GM13976 (cell line): ENCODE measurements at regions not wholly inside any gene's neighbourhood (a gene's known extent, or its start where the extent isn't known, plus 50 kb on each side); places are given as distances from the start of the nearest gene placed in this dataset.

Source experiments
- DNase-seq: peaks from one replicate; pipeline ENCODE4 v3.0.0; 2012; ENCODE audit warnings: low spot score
- in situ Hi-C: fragments of 300-500 bp; cut with MboI; formaldehyde crosslinking; loops from one replicate; pipeline ENCODE4 v1.12.0; 2022; ENCODE audit warnings: low sequenced_read_pairs, mixed read lengths, inconsistent platforms; ENCODE audit not compliant: unreplicated experiment
- TF ChIP-seq, protein P1 (sequence below): IDR thresholded peaks from 2 replicates; pipeline ENCODE4 v1.5.1; 2012; ENCODE audit warnings: borderline replicate concordance, mild to moderate bottlenecking; ENCODE audit not compliant: insufficient read depth; ENCODE audit errors: extremely low read depth, missing control alignments, control extremely low read depth

- in situ Hi-C loops: no loop called here
- DNase-seq: no peak
- TF ChIP-seq, protein P1, sequence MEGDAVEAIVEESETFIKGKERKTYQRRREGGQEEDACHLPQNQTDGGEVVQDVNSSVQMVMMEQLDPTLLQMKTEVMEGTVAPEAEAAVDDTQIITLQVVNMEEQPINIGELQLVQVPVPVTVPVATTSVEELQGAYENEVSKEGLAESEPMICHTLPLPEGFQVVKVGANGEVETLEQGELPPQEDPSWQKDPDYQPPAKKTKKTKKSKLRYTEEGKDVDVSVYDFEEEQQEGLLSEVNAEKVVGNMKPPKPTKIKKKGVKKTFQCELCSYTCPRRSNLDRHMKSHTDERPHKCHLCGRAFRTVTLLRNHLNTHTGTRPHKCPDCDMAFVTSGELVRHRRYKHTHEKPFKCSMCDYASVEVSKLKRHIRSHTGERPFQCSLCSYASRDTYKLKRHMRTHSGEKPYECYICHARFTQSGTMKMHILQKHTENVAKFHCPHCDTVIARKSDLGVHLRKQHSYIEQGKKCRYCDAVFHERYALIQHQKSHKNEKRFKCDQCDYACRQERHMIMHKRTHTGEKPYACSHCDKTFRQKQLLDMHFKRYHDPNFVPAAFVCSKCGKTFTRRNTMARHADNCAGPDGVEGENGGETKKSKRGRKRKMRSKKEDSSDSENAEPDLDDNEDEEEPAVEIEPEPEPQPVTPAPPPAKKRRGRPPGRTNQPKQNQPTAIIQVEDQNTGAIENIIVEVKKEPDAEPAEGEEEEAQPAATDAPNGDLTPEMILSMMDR: no peak
Observed at GRCh38 chr12:105742567-105742874, 396.2 kb downstream of the NUAK1 start.

GRCh38 chr12:105744371-105745058, 394.2 kb downstream of the NUAK1 start:
- in situ Hi-C loops: no loop called here
- DNase-seq: no peak
- TF ChIP-seq, protein P1: no peak

DNA sequence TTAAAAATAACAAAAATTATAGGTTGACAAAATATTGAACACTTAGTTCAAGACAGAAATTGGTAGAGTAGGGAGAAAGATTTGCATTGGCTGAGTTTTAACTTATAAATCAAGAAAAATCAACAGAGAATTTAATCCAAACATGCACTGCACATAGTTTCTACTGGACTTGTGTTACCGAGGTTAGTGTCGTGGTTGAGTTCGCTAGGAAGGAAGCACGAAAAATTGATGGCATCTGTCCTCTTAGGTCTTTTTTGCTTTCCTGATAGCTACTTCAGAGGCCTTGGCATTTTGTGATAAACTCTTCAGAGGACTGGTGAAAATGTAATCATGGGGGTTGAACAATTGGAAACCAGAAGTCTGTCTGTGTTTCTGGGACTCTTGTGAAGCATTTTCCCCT, 392.9 kb downstream of the NUAK1 start:
- DNase-seq: no peak
- in situ Hi-C loops: no loop called here
- TF ChIP-seq, protein P1: no peak

DNA sequence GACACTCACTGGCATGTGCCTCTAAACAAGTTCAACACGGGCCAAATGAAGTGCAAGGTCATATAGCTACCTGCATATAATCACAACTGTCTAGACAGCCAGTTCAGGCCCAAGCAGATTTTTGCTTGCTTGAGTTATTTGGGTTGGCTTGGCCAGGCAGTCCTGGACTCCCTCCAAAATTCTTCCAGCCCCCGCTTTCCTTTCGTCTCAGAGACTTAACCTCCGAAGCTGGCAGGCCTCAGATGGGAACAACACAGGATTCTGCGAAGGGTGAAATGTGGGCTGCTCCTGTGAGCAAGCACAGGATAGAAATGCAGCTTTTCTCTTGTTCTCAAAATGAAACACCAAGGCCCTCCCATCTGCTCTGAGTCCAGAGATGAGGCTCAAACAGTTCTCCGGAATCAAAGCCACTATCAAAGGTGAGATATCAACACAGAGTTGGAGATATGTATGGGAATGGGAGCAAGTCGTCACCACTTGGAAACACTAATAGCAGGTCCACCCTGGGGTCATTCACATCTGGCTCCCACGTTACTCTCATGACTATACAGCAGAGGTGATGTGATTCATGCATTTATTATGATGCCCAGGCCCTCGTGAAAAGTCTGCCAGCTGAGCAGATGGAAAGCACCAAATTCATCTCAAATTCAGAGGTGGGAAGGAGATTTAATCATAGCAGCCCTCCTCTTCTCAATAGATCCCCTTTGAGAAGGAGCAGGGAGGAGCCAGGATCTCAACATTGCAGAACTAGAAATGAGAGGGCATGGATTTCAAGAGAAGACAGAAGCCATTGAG, 389.8 kb downstream of the NUAK1 start:
- no peak for DNase-seq
- in situ Hi-C loops: no loop called here
- TF ChIP-seq, protein P1: no peak

GRCh38 chr12:105750096-105750495, 388.7 kb downstream of the NUAK1 start:
- TF ChIP-seq, protein P1: no peak
- in situ Hi-C loops: no loop called here
- DNase-seq: no peak

GRCh38 chr12:105754313-105754712, 384.4 kb downstream of the NUAK1 start:
- in situ Hi-C loops: no loop called here
- TF ChIP-seq, protein P1: no peak

More at GRCh38 chr12:105754313-105754712, 384.4 kb downstream of the NUAK1 start:
- DNase-seq: no peak
